Ascending aorta (tissue), 2 donors: ENCODE measurements at regions not wholly inside any gene's neighbourhood (a gene's known extent, or its start where the extent isn't known, plus 50 kb on each side); places are given as distances from the start of the nearest gene placed in this dataset.
"Not testable (repeated sequence)": the region's sequence is repeated elsewhere in the genome, so short reads cannot be mapped to it uniquely, and the experiment has no call there.

Source experiments
- DNase-seq, 2 donors: peaks; one replicate each; pipeline ENCODE4 v3.0.0-alpha.2; 2019; ENCODE audit warnings: low spot score in 2 of 2
- H3K27ac ChIP-seq, 2 donors: fragments of 200-600 bp; sonication (generic); one replicate each; pipeline ENCODE4 v1.5.1; 2016 to 2017; ENCODE audit warnings: mild to moderate bottlenecking in 1 of 2
- H3K27me3 ChIP-seq: fragments of 200-600 bp; sonication (generic); one replicate; pipeline ENCODE4 v1.5.1; 2017
- H3K36me3 ChIP-seq, 2 donors: fragments of 200-600 bp; sonication (generic); one replicate each; pipeline ENCODE4 v1.5.1; 2016
- H3K4me1 ChIP-seq, 2 donors: fragments of 200-600 bp; sonication (generic); one replicate each; pipeline ENCODE4 v1.5.1; 2016 to 2017; ENCODE audit warnings: mild to moderate bottlenecking in 1 of 2
- H3K4me3 ChIP-seq, 2 donors: fragments of 200-600 bp; sonication (generic); one replicate each; pipeline ENCODE4 v1.5.1; 2016 to 2017; ENCODE audit warnings: mild to moderate bottlenecking in 1 of 2
- H3K9me3 ChIP-seq, 2 donors: fragments of 200-600 bp; sonication (generic); one replicate each; pipeline ENCODE4 v1.5.1; 2016
- CTCF ChIP-seq, 3 experiments: fragments of 200-600 bp in 2 of 3; fragments of 450-650 bp in 1 of 3; sonication (generic) in 2 of 3; IDR thresholded peaks; one replicate each; pipeline ENCODE4 v1.5.1; 2016 to 2019; ENCODE audit warnings: antibody characterized with exemption in 3 of 3, mild to moderate bottlenecking in 1 of 3, moderate library complexity in 1 of 3
- intact Hi-C: fragments of 100-400 bp; cut with DNase I; formaldehyde crosslinking; loops from one replicate; pipeline ENCODE4 v1.15.1; 2023

GRCh38 chr1:144516172-144516571, 54.7 kb upstream of the NBPF15 start:
- H3K27ac ChIP-seq, H3K4me3 ChIP-seq, H3K4me1 ChIP-seq, H3K27me3 ChIP-seq, H3K36me3 ChIP-seq, DNase-seq, intact Hi-C loops, H3K9me3 ChIP-seq: not testable (repeated sequence)

- DNase-seq, H3K27ac ChIP-seq, intact Hi-C loops: not testable (repeated sequence)
Observed at GRCh38 chr1:144516906-144517305, 55.4 kb upstream of the NBPF15 start.

GRCh38 chr1:144518439-144518838, 57.0 kb upstream of the NBPF15 start:
- DNase-seq, H3K4me1 ChIP-seq, H3K9me3 ChIP-seq, H3K36me3 ChIP-seq, H3K27ac ChIP-seq, intact Hi-C loops, H3K27me3 ChIP-seq, H3K4me3 ChIP-seq: not testable (repeated sequence)

More at GRCh38 chr1:144516906-144517305, 55.4 kb upstream of the NBPF15 start:
- not testable (repeated sequence) for H3K4me1 ChIP-seq, H3K9me3 ChIP-seq, H3K36me3 ChIP-seq, H3K4me3 ChIP-seq, H3K27me3 ChIP-seq

GRCh38 chr1:144519528-144520189, 58.2 kb upstream of the NBPF15 start:
- H3K36me3 ChIP-seq, H3K27ac ChIP-seq, H3K4me1 ChIP-seq, H3K27me3 ChIP-seq, H3K4me3 ChIP-seq, DNase-seq, H3K9me3 ChIP-seq, intact Hi-C loops: not testable (repeated sequence)

GRCh38 chr1:144523661-144524407, 62.4 kb upstream of the NBPF15 start:
- DNase-seq = peak; percentile 13 to 65
- H3K4me1 ChIP-seq, intact Hi-C loops, H3K36me3 ChIP-seq, H3K9me3 ChIP-seq, H3K27ac ChIP-seq, H3K27me3 ChIP-seq: not testable (repeated sequence)
- H3K4me3 ChIP-seq = peak overlapping the region; percentile 16 to 41

GRCh38 chr1:144532156-144532607, 60.5 kb upstream of the PPIAL4F start:
- H3K9me3 ChIP-seq, DNase-seq, H3K36me3 ChIP-seq, H3K27me3 ChIP-seq, H3K27ac ChIP-seq, intact Hi-C loops, H3K4me3 ChIP-seq, H3K4me1 ChIP-seq: not testable (repeated sequence)
- TF ChIP-seq CTCF (IDR thresholded peaks at IDR 0.05) = peak in 2 of 3 experiments; percentile 31 to 51

GRCh38 chr1:144533480-144533879, 59.2 kb upstream of the PPIAL4F start:
- H3K4me3 ChIP-seq, H3K27me3 ChIP-seq, H3K27ac ChIP-seq, H3K4me1 ChIP-seq, DNase-seq, intact Hi-C loops, H3K36me3 ChIP-seq, H3K9me3 ChIP-seq: not testable (repeated sequence)

- H3K4me1 ChIP-seq, intact Hi-C loops, H3K4me3 ChIP-seq, H3K36me3 ChIP-seq, H3K27ac ChIP-seq, DNase-seq, H3K9me3 ChIP-seq, H3K27me3 ChIP-seq: not testable (repeated sequence)
Observed at GRCh38 chr1:144534286-144534685, 58.4 kb upstream of the PPIAL4F start.

GRCh38 chr1:144536677-144537076, 56.0 kb upstream of the PPIAL4F start:
- H3K27me3 ChIP-seq, H3K4me3 ChIP-seq, DNase-seq, H3K9me3 ChIP-seq, intact Hi-C loops, H3K36me3 ChIP-seq, H3K27ac ChIP-seq, H3K4me1 ChIP-seq: not testable (repeated sequence)

GRCh38 chr1:144537234-144537633, 55.5 kb upstream of the PPIAL4F start:
- H3K4me3 ChIP-seq, H3K4me1 ChIP-seq, intact Hi-C loops, H3K9me3 ChIP-seq, H3K27ac ChIP-seq, DNase-seq, H3K27me3 ChIP-seq, H3K36me3 ChIP-seq: not testable (repeated sequence)

GRCh38 chr1:144538736-144539135, 54.0 kb upstream of the PPIAL4F start:
- H3K27me3 ChIP-seq = not testable (repeated sequence)

GRCh38 chr1:144539191-144539960, 53.3 kb upstream of the PPIAL4F start:
- H3K27ac ChIP-seq, H3K36me3 ChIP-seq, H3K4me3 ChIP-seq, intact Hi-C loops, DNase-seq, H3K27me3 ChIP-seq, H3K4me1 ChIP-seq, H3K9me3 ChIP-seq: not testable (repeated sequence)

More at GRCh38 chr1:144538736-144539135, 54.0 kb upstream of the PPIAL4F start:
- H3K27ac ChIP-seq, intact Hi-C loops, H3K4me3 ChIP-seq, H3K4me1 ChIP-seq, H3K36me3 ChIP-seq, H3K9me3 ChIP-seq, DNase-seq: not testable (repeated sequence)
